WERI-Rb-1 (cell line): ENCODE measurements at regions not wholly inside any gene's neighbourhood (a gene's known extent, or its start where the extent isn't known, plus 50 kb on each side); places are given as distances from the start of the nearest gene placed in this dataset.

Experiments
- DNase-seq: peaks from one replicate; pipeline ENCODE4 v3.0.0-alpha.2; 2020
- H3K27ac ChIP-seq: fragments of 250-450 bp; sonication (Bioruptor Pico); 2 replicates; pipeline ENCODE4 v1.5.1; 2020; ENCODE audit warnings: mild to moderate bottlenecking, moderate library complexity
- H3K27me3 ChIP-seq: fragments of 250-450 bp; sonication (Bioruptor Pico); 2 replicates; pipeline ENCODE4 v1.5.1; 2021; ENCODE audit warnings: mild to moderate bottlenecking, low read depth, moderate library complexity; ENCODE audit not compliant: insufficient read depth, severe bottlenecking
- H3K36me3 ChIP-seq: fragments of 250-450 bp; sonication (Bioruptor Pico); 2 replicates; pipeline ENCODE4 v1.5.1; 2020; ENCODE audit warnings: mild to moderate bottlenecking, moderate library complexity
- H3K4me3 ChIP-seq: 2 replicates; pipeline ENCODE4 v1.5.1; 2011; ENCODE audit warnings: low read depth, mild to moderate bottlenecking, control low read depth, low read length
- H3K9me3 ChIP-seq: fragments of 250-450 bp; sonication (Bioruptor Pico); 2 replicates; pipeline ENCODE4 v1.5.1; 2021; ENCODE audit warnings: mild to moderate bottlenecking, moderate library complexity; ENCODE audit not compliant: severe bottlenecking
- CTCF ChIP-seq: IDR thresholded peaks from 2 replicates; pipeline ENCODE4 v1.5.1; 2011; ENCODE audit warnings: low read depth, mild to moderate bottlenecking, control low read depth, inconsistent platforms, low read length

- H3K36me3 ChIP-seq, result no peaks in the 10 kb centered on the region
- H3K27ac ChIP-seq, result no peak overlapping the region
- no peaks in the 10 kb centered on the region for H3K9me3 ChIP-seq
- no peak for DNase-seq
- no peaks in the 10 kb centered on the region for H3K27me3 ChIP-seq
- H3K4me3 ChIP-seq, result no peak overlapping the region
- no peak for TF ChIP-seq CTCF
Measured at GRCh38 chr2:797993-798392, 120.8 kb upstream of the TMEM18 start.

GRCh38 chr2:797556-797955 lies 120.3 kb upstream of the TMEM18 start:
- Histone ChIP-seq H3K36me3 (no peaks in the 10 kb centered on the region), H3K27me3 (no peaks in the 10 kb centered on the region), H3K9me3 (no peaks in the 10 kb centered on the region), H3K27ac (no peak overlapping the region), H3K4me3 (no peak overlapping the region)
- TF ChIP-seq CTCF, result no peak
- DNase-seq, result no peak

- Histone ChIP-seq H3K4me3 (no peak overlapping the region), H3K9me3 (no peaks in the 10 kb centered on the region), H3K27me3 (no peaks in the 10 kb centered on the region), H3K36me3 (no peaks in the 10 kb centered on the region), H3K27ac (no peak overlapping the region)
- no peak for TF ChIP-seq CTCF
- no peak for DNase-seq
Measured at GRCh38 chr2:796141-796985, 119.2 kb upstream of the TMEM18 start.

GRCh38 chr2:795531-796041 lies 118.4 kb upstream of the TMEM18 start:
- no peak for DNase-seq
- Histone ChIP-seq H3K9me3 (no peaks in the 10 kb centered on the region), H3K27me3 (no peaks in the 10 kb centered on the region), H3K36me3 (no peaks in the 10 kb centered on the region), H3K27ac (no peak overlapping the region), H3K4me3 (no peak overlapping the region)
- TF ChIP-seq CTCF, result no peak

GRCh38 chr2:794554-795241 lies 117.5 kb upstream of the TMEM18 start:
- no peak for DNase-seq
- Histone ChIP-seq H3K27me3 (no peaks in the 10 kb centered on the region), H3K27ac (no peak overlapping the region), H3K4me3 (no peak overlapping the region), H3K36me3 (no peaks in the 10 kb centered on the region), H3K9me3 (peaks cover 5% of the 10 kb centered on the region)
- TF ChIP-seq CTCF, result no peak
